IPS-20b (cell line): ENCODE measurements at regions not wholly inside any gene's neighbourhood (a gene's known extent, or its start where the extent isn't known, plus 50 kb on each side); places are given as distances from the start of the nearest gene placed in this dataset.

Source experiments
- H3K27ac ChIP-seq: one replicate; pipeline ENCODE4 v1.5.1; 2013; ENCODE audit warnings: low read length
- H3K27me3 ChIP-seq: 2 replicates; pipeline ENCODE4 v1.6.1; 2013; ENCODE audit warnings: mild to moderate bottlenecking, low read length, inconsistent platforms; ENCODE audit not compliant: insufficient read depth
- H3K36me3 ChIP-seq: 2 replicates; pipeline ENCODE4 v1.6.1; 2013; ENCODE audit warnings: low read depth, mild to moderate bottlenecking, inconsistent platforms, low read length, moderate library complexity; ENCODE audit not compliant: insufficient read depth
- H3K4me1 ChIP-seq: 2 replicates; pipeline ENCODE4 v1.6.1; 2013; ENCODE audit warnings: mild to moderate bottlenecking, control low read depth, inconsistent platforms, low read length, moderate library complexity; ENCODE audit not compliant: insufficient read depth
- H3K4me3 ChIP-seq: 2 replicates; pipeline ENCODE4 v1.5.1; 2013; ENCODE audit warnings: mild to moderate bottlenecking, low read length, inconsistent platforms
- H3K9ac ChIP-seq: 2 replicates; pipeline ENCODE4 v1.6.1; 2013; ENCODE audit warnings: low read depth, mild to moderate bottlenecking, inconsistent platforms, low read length, moderate library complexity
- H3K9me3 ChIP-seq: 2 replicates; pipeline ENCODE4 v1.6.1; 2013; ENCODE audit warnings: mild to moderate bottlenecking, low read depth, low read length, inconsistent platforms; ENCODE audit not compliant: insufficient read depth

GRCh38 chr5:56350597-56351170, 117.6 kb upstream of the ANKRD55 start:
- Histone ChIP-seq H3K9ac (no peak overlapping the region), H3K9me3 (no peaks in the 10 kb centered on the region), H3K4me3 (no peak overlapping the region), H3K36me3 (no peaks in the 10 kb centered on the region), H3K27me3 (no peaks in the 10 kb centered on the region), H3K4me1 (no peaks in the 10 kb centered on the region), H3K27ac (no peak overlapping the region)

GRCh38 chr5:56350011-56350596, 117.0 kb upstream of the ANKRD55 start:
- H3K27me3 ChIP-seq, result no peaks in the 10 kb centered on the region
- no peaks in the 10 kb centered on the region for H3K9me3 ChIP-seq
- no peak overlapping the region for H3K4me3 ChIP-seq
- no peak overlapping the region for H3K9ac ChIP-seq
- no peak overlapping the region for H3K27ac ChIP-seq
- H3K4me1 ChIP-seq, result no peaks in the 10 kb centered on the region
- no peaks in the 10 kb centered on the region for H3K36me3 ChIP-seq

GRCh38 chr5:56349461-56349860, 116.3 kb upstream of the ANKRD55 start:
- no peaks in the 10 kb centered on the region for H3K36me3 ChIP-seq
- no peak overlapping the region for H3K9ac ChIP-seq
- H3K4me1 ChIP-seq, result no peaks in the 10 kb centered on the region
- no peak overlapping the region for H3K4me3 ChIP-seq
- H3K27me3 ChIP-seq, result no peaks in the 10 kb centered on the region
- H3K9me3 ChIP-seq, result no peaks in the 10 kb centered on the region
- no peak overlapping the region for H3K27ac ChIP-seq

GRCh38 chr5:56346741-56347535, 113.8 kb upstream of the ANKRD55 start:
- no peak overlapping the region for H3K9ac ChIP-seq
- no peaks in the 10 kb centered on the region for H3K4me1 ChIP-seq
- H3K9me3 ChIP-seq, result no peaks in the 10 kb centered on the region
- no peaks in the 10 kb centered on the region for H3K36me3 ChIP-seq
- no peak overlapping the region for H3K27ac ChIP-seq
- no peak overlapping the region for H3K4me3 ChIP-seq
- H3K27me3 ChIP-seq, result no peaks in the 10 kb centered on the region

GRCh38 chr5:56346044-56346710, 113.0 kb upstream of the ANKRD55 start:
- no peak overlapping the region for H3K4me3 ChIP-seq
- H3K27ac ChIP-seq, result no peak overlapping the region
- no peaks in the 10 kb centered on the region for H3K4me1 ChIP-seq
- H3K27me3 ChIP-seq, result no peaks in the 10 kb centered on the region
- no peak overlapping the region for H3K9ac ChIP-seq
- no peaks in the 10 kb centered on the region for H3K9me3 ChIP-seq
- H3K36me3 ChIP-seq, result no peaks in the 10 kb centered on the region

- no peak overlapping the region for H3K9ac ChIP-seq
- H3K9me3 ChIP-seq, result no peaks in the 10 kb centered on the region
- H3K4me3 ChIP-seq, result no peak overlapping the region
- no peak overlapping the region for H3K27ac ChIP-seq
- H3K4me1 ChIP-seq, result no peaks in the 10 kb centered on the region
- H3K36me3 ChIP-seq, result no peaks in the 10 kb centered on the region
- H3K27me3 ChIP-seq, result no peaks in the 10 kb centered on the region
These were observed 112.2 kb upstream of the ANKRD55 start for GRCh38 chr5:56345352-56345751.

- H3K27ac ChIP-seq, result no peak overlapping the region
- no peaks in the 10 kb centered on the region for H3K27me3 ChIP-seq
- H3K4me1 ChIP-seq, result no peaks in the 10 kb centered on the region
- no peak overlapping the region for H3K9ac ChIP-seq
- H3K4me3 ChIP-seq, result no peak overlapping the region
- H3K9me3 ChIP-seq, result no peaks in the 10 kb centered on the region
- H3K36me3 ChIP-seq, result no peaks in the 10 kb centered on the region
These were observed 111.5 kb upstream of the ANKRD55 start for GRCh38 chr5:56344594-56344993.

GRCh38 chr5:56343988-56344387, 110.9 kb upstream of the ANKRD55 start:
- H3K9me3 ChIP-seq, result no peaks in the 10 kb centered on the region
- no peak overlapping the region for H3K27ac ChIP-seq
- H3K4me1 ChIP-seq, result no peaks in the 10 kb centered on the region
- no peak overlapping the region for H3K9ac ChIP-seq
- H3K36me3 ChIP-seq, result no peaks in the 10 kb centered on the region
- H3K27me3 ChIP-seq, result no peaks in the 10 kb centered on the region
- H3K4me3 ChIP-seq, result no peak overlapping the region

- H3K27ac ChIP-seq, result no peak overlapping the region
- no peaks in the 10 kb centered on the region for H3K9me3 ChIP-seq
- H3K4me1 ChIP-seq, result no peaks in the 10 kb centered on the region
- H3K9ac ChIP-seq, result no peak overlapping the region
- no peaks in the 10 kb centered on the region for H3K27me3 ChIP-seq
- no peaks in the 10 kb centered on the region for H3K36me3 ChIP-seq
- H3K4me3 ChIP-seq, result no peak overlapping the region
These were observed 109.5 kb upstream of the ANKRD55 start for GRCh38 chr5:56342616-56343015.

- peaks cover 12% of the 10 kb centered on the region; the same call in 1 of the 2 replicates for H3K9me3 ChIP-seq
- no peak overlapping the region for H3K9ac ChIP-seq
- H3K4me1 ChIP-seq, result no peaks in the 10 kb centered on the region
- no peak overlapping the region for H3K27ac ChIP-seq
- no peaks in the 10 kb centered on the region for H3K36me3 ChIP-seq
- no peaks in the 10 kb centered on the region for H3K27me3 ChIP-seq
- no peak overlapping the region for H3K4me3 ChIP-seq
These were observed 107.3 kb upstream of the ANKRD55 start for GRCh38 chr5:56340196-56340980.

GRCh38 chr5:56339732-56340131, 106.6 kb upstream of the ANKRD55 start:
- no peaks in the 10 kb centered on the region for H3K27me3 ChIP-seq
- H3K9me3 ChIP-seq, result peaks cover 18% of the 10 kb centered on the region; the same call in 1 of the 2 replicates
- H3K4me3 ChIP-seq, result no peak overlapping the region
- H3K36me3 ChIP-seq, result no peaks in the 10 kb centered on the region
- H3K4me1 ChIP-seq, result no peaks in the 10 kb centered on the region
- no peak overlapping the region for H3K27ac ChIP-seq
- H3K9ac ChIP-seq, result no peak overlapping the region
